SK-N-SH (cell line): ENCODE measurements at regions not wholly inside any gene's neighbourhood (a gene's known extent, or its start where the extent isn't known, plus 50 kb on each side); places are given as distances from the start of the nearest gene placed in this dataset.

Source experiments
- CTCF ChIA-PET: fragments of 300-600, 350-600 bp; formaldehyde crosslinking; extraction: SDS; loops from one replicate; lab custom pipeline; 2021; lab: Yijun Ruan, JAX
- POLR2A ChIA-PET: fragments of 350-600 bp; sonication (Branson Sonifier 250); formaldehyde crosslinking; extraction: SDS; loops from one replicate; lab custom pipeline; 2020; ENCODE audit warnings: antibody characterized with exemption, inconsistent platforms; lab: Yijun Ruan, JAX
- DNase-seq: peaks from one replicate; pipeline ENCODE4 v3.0.0; 2012
- H2AFZ ChIP-seq: fragments of 200-600 bp; sonication (generic); 2 replicates; pipeline ENCODE4 v1.8.1; 2016; ENCODE audit warnings: antibody characterized with exemption, mild to moderate bottlenecking, low read depth
- H3F3A ChIP-seq: fragments of 200-600 bp; sonication (generic); replicated peaks from 2 replicates; pipeline ENCODE3; 2016; ENCODE audit warnings: antibody characterized with exemption, mild to moderate bottlenecking; ENCODE audit not compliant: insufficient read depth
- H3K27ac ChIP-seq, 2 experiments: fragments of 200-500 bp in 1 of 2; fragments of 200-600 bp in 1 of 2; sonication (Bioruptor generic) in 1 of 2; sonication (generic), shearing (Covaris generic) in 1 of 2; 2 replicates each; pipeline versions ENCODE4 v1.5.1 to v1.6.1; 2014 to 2016; ENCODE audit warnings: low read depth in 2 of 2, inconsistent platforms in 1 of 2, low read length in 1 of 2, mild to moderate bottlenecking in 1 of 2, mixed read lengths in 1 of 2
- H3K27me3 ChIP-seq: fragments of 200-600 bp; sonication (generic), shearing (Covaris generic); 2 replicates; pipeline ENCODE4 v1.6.1; 2016; ENCODE audit warnings: mixed run types; ENCODE audit not compliant: insufficient read depth
- H3K36me3 ChIP-seq, 2 experiments: fragments of 200-500 bp in 1 of 2; fragments of 200-600 bp in 1 of 2; sonication (Bioruptor generic) in 1 of 2; sonication (generic) in 1 of 2; replicated peaks in 1 of 2; 2 replicates each; pipeline versions ENCODE3 to v1.5.1; 2014 to 2016; ENCODE audit warnings: low read length in 1 of 2, mild to moderate bottlenecking in 1 of 2; ENCODE audit not compliant: insufficient read depth in 2 of 2, control insufficient read depth in 1 of 2
- H3K4me1 ChIP-seq, 2 experiments: fragments of 200-500 bp in 1 of 2; fragments of 200-600 bp in 1 of 2; sonication (Bioruptor generic) in 1 of 2; sonication (generic), shearing (Covaris generic) in 1 of 2; 2 replicates each; pipeline versions ENCODE4 v1.5.1 to v1.6.1; 2014 to 2016; ENCODE audit warnings: low read depth in 1 of 2, low read length in 1 of 2, mixed run types in 1 of 2; ENCODE audit not compliant: insufficient read depth in 2 of 2, control insufficient read depth in 1 of 2
- H3K4me2 ChIP-seq: fragments of 200-600 bp; sonication (generic), shearing (Covaris generic); 2 replicates; pipeline ENCODE4 v1.6.1; 2017; ENCODE audit warnings: mixed run types
- H3K4me3 ChIP-seq, 2 experiments: fragments of 200-500 bp in 1 of 2; fragments of 200-600 bp in 1 of 2; sonication (Bioruptor generic) in 1 of 2; sonication (generic), shearing (Covaris generic) in 1 of 2; 2 replicates each; pipeline versions ENCODE4 v1.5.1 to v1.8.1; 2014 to 2016; ENCODE audit warnings: low read depth in 2 of 2, inconsistent platforms in 1 of 2, low read length in 1 of 2, mild to moderate bottlenecking in 1 of 2, mixed read lengths in 1 of 2, moderate library complexity in 1 of 2
- H3K79me2 ChIP-seq: fragments of 200-600 bp; sonication (generic); 2 replicates; pipeline ENCODE4 v1.8.1; 2017; ENCODE audit warnings: mild to moderate bottlenecking; ENCODE audit not compliant: insufficient read depth
- H3K9ac ChIP-seq: fragments of 200-600 bp; sonication (generic); 2 replicates; pipeline ENCODE4 v1.6.1; 2017; ENCODE audit warnings: mixed run types
- H3K9me2 ChIP-seq: fragments of 200-600 bp; sonication (generic); 2 replicates; pipeline ENCODE4 v1.6.1; 2017; ENCODE audit warnings: mixed run types
- H3K9me3 ChIP-seq: fragments of 200-600 bp; sonication (generic); 2 replicates; pipeline ENCODE4 v1.6.1; 2017; ENCODE audit warnings: mixed run types, mild to moderate bottlenecking, moderate library complexity
- H4K20me1 ChIP-seq: fragments of 200-600 bp; sonication (generic); 2 replicates; pipeline ENCODE4 v1.6.1; 2017; ENCODE audit warnings: mild to moderate bottlenecking, mixed run types; ENCODE audit not compliant: insufficient read depth
- CHD2 ChIP-seq: fragments of 150-350 bp; IDR thresholded peaks from 2 replicates; pipeline ENCODE4 v1.6.1; 2018; ENCODE audit warnings: low read length; ENCODE audit not compliant: partially characterized antibody
- FOSL2 ChIP-seq: IDR thresholded peaks from 2 replicates; pipeline ENCODE4 v1.4.0; 2012; ENCODE audit warnings: low read depth, mild to moderate bottlenecking, moderate library complexity, borderline replicate concordance
- FOXJ3 ChIP-seq: sonication (generic); formaldehyde crosslinking; IDR thresholded peaks from 2 replicates; pipeline ENCODE4 v1.5.1; 2020; ENCODE audit warnings: mild to moderate bottlenecking, missing genetic modification reagents
- FOXM1 ChIP-seq: IDR thresholded peaks from 2 replicates; pipeline ENCODE4 v1.4.0; 2012; ENCODE audit warnings: low read depth, mild to moderate bottlenecking
- GATA2 ChIP-seq: sonication (generic); formaldehyde crosslinking; IDR thresholded peaks from 2 replicates; pipeline ENCODE4 v1.5.0; 2020; ENCODE audit warnings: mild to moderate bottlenecking, missing genetic modification reagents
- JUND ChIP-seq: IDR thresholded peaks from 2 replicates; pipeline ENCODE4 v1.4.0; 2012
- MEF2A ChIP-seq: IDR thresholded peaks from 2 replicates; pipeline ENCODE4 v1.4.0; 2012; ENCODE audit warnings: low read depth, borderline replicate concordance
- MXI1 ChIP-seq: IDR thresholded peaks from 2 replicates; pipeline ENCODE4 v1.6.1; 2012; ENCODE audit warnings: mild to moderate bottlenecking, low read depth, low read length, improper control_type of control experiment
- NFIC ChIP-seq: IDR thresholded peaks from 2 replicates; pipeline ENCODE4 v1.4.0; 2012; ENCODE audit warnings: borderline replicate concordance
- RXRA ChIP-seq: IDR thresholded peaks from 2 replicates; pipeline ENCODE4 v1.4.0; 2012; ENCODE audit warnings: low read depth, mild to moderate bottlenecking, borderline replicate concordance
- TCF12 ChIP-seq: IDR thresholded peaks from 2 replicates; pipeline ENCODE4 v1.4.0; 2012
- TEAD4 ChIP-seq: IDR thresholded peaks from 2 replicates; pipeline ENCODE4 v1.4.0; 2012; ENCODE audit warnings: mild to moderate bottlenecking, borderline replicate concordance; ENCODE audit not compliant: insufficient read depth
- YY1 ChIP-seq: IDR thresholded peaks from 2 replicates; pipeline ENCODE4 v1.4.0; 2012; ENCODE audit warnings: low read depth, mild to moderate bottlenecking
- WGBS: methylation state at CpG from one replicate; pipeline ENCODE4 v1.1.6; 2017; ENCODE audit warnings: low lambda C conversion rate; 5-methylcytosine and 5-hydroxymethylcytosine counted together
- TF ChIP-seq, protein P1 (sequence below): IDR thresholded peaks from 2 replicates; pipeline ENCODE4 v1.4.0; 2012; ENCODE audit warnings: low read depth, borderline replicate concordance
- TF ChIP-seq, protein P2 (sequence below): IDR thresholded peaks from 2 replicates; pipeline ENCODE4 v1.6.1; 2012; ENCODE audit warnings: mild to moderate bottlenecking, low read depth, low read length, moderate library complexity
- TF ChIP-seq, protein P3 (sequence below): fragments of 150-350 bp; IDR thresholded peaks from 2 replicates; pipeline ENCODE4 v1.6.1; 2016; ENCODE audit warnings: mild to moderate bottlenecking, low read depth, low read length
- TF ChIP-seq, protein P4 (sequence below): fragments of 200-600 bp; sonication (generic); IDR thresholded peaks from 2 replicates; pipeline ENCODE4 v1.6.1; 2017; ENCODE audit warnings: antibody characterized with exemption, mild to moderate bottlenecking, moderate library complexity

DNA sequence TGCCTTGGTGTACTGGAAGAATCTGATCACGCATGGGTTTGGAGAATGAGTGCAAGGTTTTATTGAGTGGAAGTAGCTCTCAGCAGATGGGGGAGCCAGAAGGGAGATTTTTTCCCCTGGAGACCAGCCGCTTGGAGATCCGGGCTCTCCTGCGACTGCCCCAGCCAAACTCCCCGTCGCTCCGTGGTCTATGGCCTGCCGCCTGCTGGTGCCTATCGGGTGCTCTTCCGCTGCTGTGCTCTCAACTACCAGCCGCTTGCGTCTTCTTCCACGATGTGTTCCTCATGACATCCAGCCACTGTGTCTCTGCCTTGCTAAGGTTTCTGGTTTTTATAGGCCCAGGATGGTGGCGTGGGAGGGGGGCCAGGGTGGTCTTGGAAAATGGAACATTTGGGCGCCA lies 145.6 kb upstream of the UBASH3B start:
- no peak for DNase-seq
- CTCF ChIA-PET = interaction anchor here (1.3 to 4.0 kb wide), 4 partner anchors 8 to 855 kb away, joined by 3 to 17 read pairs (median 4); no protein-coding TSS in a partner anchor
- H3K4me1 ChIP-seq = peaks cover 0 to 6% of the 10 kb centered on the region in 2 experiments; a peak in 2 of 4 replicates
- H3K27me3 ChIP-seq = peaks cover 14% of the 10 kb centered on the region; the same call in 1 of the 2 replicates
- POLR2A ChIA-PET = no interaction called here
- no peak overlapping the region for H3K4me2 ChIP-seq
- no peaks in the 10 kb centered on the region for H3K9me3 ChIP-seq
- H3K27ac ChIP-seq = no peak overlapping the region
- H3K36me3 ChIP-seq = no peaks in the 10 kb centered on the region
- no peak overlapping the region for H3K9ac ChIP-seq
- TF ChIP-seq YY1 (no peak), TEAD4 (no peak), CHD2 (no peak), RXRA (no peak), GATA2 (CRISPR knock-in tag) (no peak), FOXM1 (no peak), FOXJ3 (CRISPR knock-in tag) (no peak), MXI1 (no peak), JUND (no peak), MEF2A (no peak), NFIC (no peak), FOSL2 (no peak), TCF12 (no peak)
- TF ChIP-seq, protein P1, sequence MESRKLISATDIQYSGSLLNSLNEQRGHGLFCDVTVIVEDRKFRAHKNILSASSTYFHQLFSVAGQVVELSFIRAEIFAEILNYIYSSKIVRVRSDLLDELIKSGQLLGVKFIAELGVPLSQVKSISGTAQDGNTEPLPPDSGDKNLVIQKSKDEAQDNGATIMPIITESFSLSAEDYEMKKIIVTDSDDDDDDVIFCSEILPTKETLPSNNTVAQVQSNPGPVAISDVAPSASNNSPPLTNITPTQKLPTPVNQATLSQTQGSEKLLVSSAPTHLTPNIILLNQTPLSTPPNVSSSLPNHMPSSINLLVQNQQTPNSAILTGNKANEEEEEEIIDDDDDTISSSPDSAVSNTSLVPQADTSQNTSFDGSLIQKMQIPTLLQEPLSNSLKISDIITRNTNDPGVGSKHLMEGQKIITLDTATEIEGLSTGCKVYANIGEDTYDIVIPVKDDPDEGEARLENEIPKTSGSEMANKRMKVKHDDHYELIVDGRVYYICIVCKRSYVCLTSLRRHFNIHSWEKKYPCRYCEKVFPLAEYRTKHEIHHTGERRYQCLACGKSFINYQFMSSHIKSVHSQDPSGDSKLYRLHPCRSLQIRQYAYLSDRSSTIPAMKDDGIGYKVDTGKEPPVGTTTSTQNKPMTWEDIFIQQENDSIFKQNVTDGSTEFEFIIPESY = no peak
- TF ChIP-seq, protein P2, sequence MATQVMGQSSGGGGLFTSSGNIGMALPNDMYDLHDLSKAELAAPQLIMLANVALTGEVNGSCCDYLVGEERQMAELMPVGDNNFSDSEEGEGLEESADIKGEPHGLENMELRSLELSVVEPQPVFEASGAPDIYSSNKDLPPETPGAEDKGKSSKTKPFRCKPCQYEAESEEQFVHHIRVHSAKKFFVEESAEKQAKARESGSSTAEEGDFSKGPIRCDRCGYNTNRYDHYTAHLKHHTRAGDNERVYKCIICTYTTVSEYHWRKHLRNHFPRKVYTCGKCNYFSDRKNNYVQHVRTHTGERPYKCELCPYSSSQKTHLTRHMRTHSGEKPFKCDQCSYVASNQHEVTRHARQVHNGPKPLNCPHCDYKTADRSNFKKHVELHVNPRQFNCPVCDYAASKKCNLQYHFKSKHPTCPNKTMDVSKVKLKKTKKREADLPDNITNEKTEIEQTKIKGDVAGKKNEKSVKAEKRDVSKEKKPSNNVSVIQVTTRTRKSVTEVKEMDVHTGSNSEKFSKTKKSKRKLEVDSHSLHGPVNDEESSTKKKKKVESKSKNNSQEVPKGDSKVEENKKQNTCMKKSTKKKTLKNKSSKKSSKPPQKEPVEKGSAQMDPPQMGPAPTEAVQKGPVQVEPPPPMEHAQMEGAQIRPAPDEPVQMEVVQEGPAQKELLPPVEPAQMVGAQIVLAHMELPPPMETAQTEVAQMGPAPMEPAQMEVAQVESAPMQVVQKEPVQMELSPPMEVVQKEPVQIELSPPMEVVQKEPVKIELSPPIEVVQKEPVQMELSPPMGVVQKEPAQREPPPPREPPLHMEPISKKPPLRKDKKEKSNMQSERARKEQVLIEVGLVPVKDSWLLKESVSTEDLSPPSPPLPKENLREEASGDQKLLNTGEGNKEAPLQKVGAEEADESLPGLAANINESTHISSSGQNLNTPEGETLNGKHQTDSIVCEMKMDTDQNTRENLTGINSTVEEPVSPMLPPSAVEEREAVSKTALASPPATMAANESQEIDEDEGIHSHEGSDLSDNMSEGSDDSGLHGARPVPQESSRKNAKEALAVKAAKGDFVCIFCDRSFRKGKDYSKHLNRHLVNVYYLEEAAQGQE = no peak
- TF ChIP-seq, protein P3, sequence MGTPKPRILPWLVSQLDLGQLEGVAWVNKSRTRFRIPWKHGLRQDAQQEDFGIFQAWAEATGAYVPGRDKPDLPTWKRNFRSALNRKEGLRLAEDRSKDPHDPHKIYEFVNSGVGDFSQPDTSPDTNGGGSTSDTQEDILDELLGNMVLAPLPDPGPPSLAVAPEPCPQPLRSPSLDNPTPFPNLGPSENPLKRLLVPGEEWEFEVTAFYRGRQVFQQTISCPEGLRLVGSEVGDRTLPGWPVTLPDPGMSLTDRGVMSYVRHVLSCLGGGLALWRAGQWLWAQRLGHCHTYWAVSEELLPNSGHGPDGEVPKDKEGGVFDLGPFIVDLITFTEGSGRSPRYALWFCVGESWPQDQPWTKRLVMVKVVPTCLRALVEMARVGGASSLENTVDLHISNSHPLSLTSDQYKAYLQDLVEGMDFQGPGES = no peak
- TF ChIP-seq, protein P4, sequence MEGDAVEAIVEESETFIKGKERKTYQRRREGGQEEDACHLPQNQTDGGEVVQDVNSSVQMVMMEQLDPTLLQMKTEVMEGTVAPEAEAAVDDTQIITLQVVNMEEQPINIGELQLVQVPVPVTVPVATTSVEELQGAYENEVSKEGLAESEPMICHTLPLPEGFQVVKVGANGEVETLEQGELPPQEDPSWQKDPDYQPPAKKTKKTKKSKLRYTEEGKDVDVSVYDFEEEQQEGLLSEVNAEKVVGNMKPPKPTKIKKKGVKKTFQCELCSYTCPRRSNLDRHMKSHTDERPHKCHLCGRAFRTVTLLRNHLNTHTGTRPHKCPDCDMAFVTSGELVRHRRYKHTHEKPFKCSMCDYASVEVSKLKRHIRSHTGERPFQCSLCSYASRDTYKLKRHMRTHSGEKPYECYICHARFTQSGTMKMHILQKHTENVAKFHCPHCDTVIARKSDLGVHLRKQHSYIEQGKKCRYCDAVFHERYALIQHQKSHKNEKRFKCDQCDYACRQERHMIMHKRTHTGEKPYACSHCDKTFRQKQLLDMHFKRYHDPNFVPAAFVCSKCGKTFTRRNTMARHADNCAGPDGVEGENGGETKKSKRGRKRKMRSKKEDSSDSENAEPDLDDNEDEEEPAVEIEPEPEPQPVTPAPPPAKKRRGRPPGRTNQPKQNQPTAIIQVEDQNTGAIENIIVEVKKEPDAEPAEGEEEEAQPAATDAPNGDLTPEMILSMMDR = no peak
- TF ChIP-seq, all 33 proteins: peak for 0
- no peak overlapping the region for H3K4me3 ChIP-seq
- H3K79me2 ChIP-seq = no peaks in the 10 kb centered on the region
- WGBS = 79% methylated on average over 7 of the region's 15 CpGs
- H3K9me2 ChIP-seq = no peaks in the 10 kb centered on the region
- no peaks in the 10 kb centered on the region for H3F3A ChIP-seq
- H4K20me1 ChIP-seq = no peaks in the 10 kb centered on the region
- no peak overlapping the region for H2AFZ ChIP-seq
